ENCODE measurements at regions not wholly inside any gene's neighbourhood (a gene's known extent, or its start where the extent isn't known, plus 50 kb on each side); places are given as distances from the start of the nearest gene placed in this dataset.

DNA sequence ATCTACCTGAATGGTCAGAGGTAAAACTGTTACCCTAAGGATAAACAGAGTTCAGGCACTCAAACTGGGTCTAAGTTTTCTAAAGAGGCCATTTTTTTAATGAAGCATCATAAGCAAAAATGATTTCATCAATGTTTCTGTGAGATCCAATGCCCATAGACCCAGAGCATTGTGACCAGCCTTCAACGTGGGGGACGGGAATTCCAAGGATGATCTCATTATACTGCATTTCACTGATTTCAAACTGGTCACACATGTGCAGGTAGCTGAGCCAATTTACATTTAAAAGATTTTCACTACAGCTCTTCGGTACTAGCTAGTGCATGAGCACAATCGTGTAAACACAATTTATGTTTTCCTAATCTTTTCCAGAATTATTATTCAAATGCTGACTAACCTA lies 472.9 kb downstream of the DIPK2A start:
- Histone ChIP-seq H4K8ac (replicated peaks; ENCODE audit: insufficient read length, low read depth, low read length) (no peak overlapping the region), H3K4ac (ENCODE audit: low read depth, low read length) (no peak overlapping the region), H2AK5ac (ENCODE audit: insufficient read length, low read length) (no peak overlapping the region), H2AFZ (ENCODE audit: low read length) (no peak overlapping the region), H2BK120ac (ENCODE audit: low read depth, low read length, poor library complexity, severe bottlenecking) (no peak overlapping the region), H3K27me3 (ENCODE audit: insufficient read depth, low read length) (no peaks in the 10 kb centered on the region), H4K5ac (ENCODE audit: insufficient read length, low read depth, low read length) (no peak overlapping the region), H3K27ac (ENCODE audit: insufficient read length, low read depth, low read length) (no peak overlapping the region), H2BK15ac (ENCODE audit: low read depth, low read length) (no peak overlapping the region), H2BK12ac (ENCODE audit: insufficient read length, low read depth, low read length) (no peak overlapping the region), H3K4me1 (ENCODE audit: insufficient read depth, low read length) (no peaks in the 10 kb centered on the region), H3K79me2 (ENCODE audit: insufficient read depth, low read length) (no peaks in the 10 kb centered on the region), H3K56ac (ENCODE audit: insufficient read length, low read depth, low read length) (no peak overlapping the region), H2BK5ac (ENCODE audit: insufficient read length, low read length) (no peak overlapping the region), H3K79me1 (ENCODE audit: insufficient read depth, low read depth, low read length, poor library complexity, severe bottlenecking) (no peaks in the 10 kb centered on the region), H2BK20ac (ENCODE audit: low read depth, low read length, poor library complexity, severe bottlenecking) (no peak overlapping the region), H4K91ac (ENCODE audit: insufficient read length, low read depth, low read length) (no peak overlapping the region), H3K9me3 (ENCODE audit: control insufficient read depth, low read depth, low read length) (no peaks in the 10 kb centered on the region), H3K23ac (ENCODE audit: insufficient read length, low read depth, low read length) (no peak overlapping the region), H4K20me1 (ENCODE audit: control insufficient read depth, insufficient read depth, insufficient read length) (no peaks in the 10 kb centered on the region), H3K4me2 (ENCODE audit: insufficient read depth, insufficient read length, low read length) (no peak overlapping the region), H3K9ac (ENCODE audit: extremely low read depth, insufficient read length, low read length) (no peak overlapping the region), H3K23me2 (ENCODE audit: insufficient read length, low read depth, low read length, poor library complexity, severe bottlenecking) (no peaks in the 10 kb centered on the region), H3T11ph (ENCODE audit: low read length) (no peak overlapping the region), H3K14ac (ENCODE audit: insufficient read depth, low read length) (no peak overlapping the region), H3K18ac (ENCODE audit: insufficient read length, low read depth, low read length) (no peak overlapping the region)
- peaks cover 3 to 6% of the 10 kb centered on the region in 2 experiments; a peak in 3 of 4 replicates for H3K4me1 Mint-ChIP-seq
- DNase-seq: no peak
- no peaks in the 10 kb centered on the region for H3K9me3 Mint-ChIP-seq
- no peak overlapping the region for H3K4me3 Mint-ChIP-seq
- H3K27ac Mint-ChIP-seq: no peak overlapping the region
- no CpG with 5 or more reads among the region's 4 CpGs for WGBS (ENCODE audit: extremely low coverage, insufficient read length, low lambda C conversion rate)
- no peaks in the 10 kb centered on the region for H3K36me3 Mint-ChIP-seq (ENCODE audit: insufficient read depth in 1 of 3, low read depth in 3 of 3)
- no peaks in the 10 kb centered on the region for H3K27me3 Mint-ChIP-seq (ENCODE audit: low read depth)
- TF ChIP-seq, protein P1, sequence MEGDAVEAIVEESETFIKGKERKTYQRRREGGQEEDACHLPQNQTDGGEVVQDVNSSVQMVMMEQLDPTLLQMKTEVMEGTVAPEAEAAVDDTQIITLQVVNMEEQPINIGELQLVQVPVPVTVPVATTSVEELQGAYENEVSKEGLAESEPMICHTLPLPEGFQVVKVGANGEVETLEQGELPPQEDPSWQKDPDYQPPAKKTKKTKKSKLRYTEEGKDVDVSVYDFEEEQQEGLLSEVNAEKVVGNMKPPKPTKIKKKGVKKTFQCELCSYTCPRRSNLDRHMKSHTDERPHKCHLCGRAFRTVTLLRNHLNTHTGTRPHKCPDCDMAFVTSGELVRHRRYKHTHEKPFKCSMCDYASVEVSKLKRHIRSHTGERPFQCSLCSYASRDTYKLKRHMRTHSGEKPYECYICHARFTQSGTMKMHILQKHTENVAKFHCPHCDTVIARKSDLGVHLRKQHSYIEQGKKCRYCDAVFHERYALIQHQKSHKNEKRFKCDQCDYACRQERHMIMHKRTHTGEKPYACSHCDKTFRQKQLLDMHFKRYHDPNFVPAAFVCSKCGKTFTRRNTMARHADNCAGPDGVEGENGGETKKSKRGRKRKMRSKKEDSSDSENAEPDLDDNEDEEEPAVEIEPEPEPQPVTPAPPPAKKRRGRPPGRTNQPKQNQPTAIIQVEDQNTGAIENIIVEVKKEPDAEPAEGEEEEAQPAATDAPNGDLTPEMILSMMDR (conservative IDR thresholded peaks at IDR 0.05): no peak

Measured in H9 (cell line).